ENCODE measurements at regions not wholly inside any gene's neighbourhood (a gene's known extent, or its start where the extent isn't known, plus 50 kb on each side); places are given as distances from the start of the nearest gene placed in this dataset.

- H3K4me3 ChIP-seq (ENCODE audit: control insufficient read depth, low read depth, low read length), result no peak overlapping the region
- DNase-seq (ENCODE audit: low read depth), result no peak
- TF ChIP-seq CTCF (conservative IDR thresholded peaks at IDR 0.05; ENCODE audit: control insufficient read depth, insufficient read depth, low read depth, low read length), result no peak
Observed at GRCh38 chr1:234897754-234898454, 230.7 kb downstream of the TOMM20 start.

DNA sequence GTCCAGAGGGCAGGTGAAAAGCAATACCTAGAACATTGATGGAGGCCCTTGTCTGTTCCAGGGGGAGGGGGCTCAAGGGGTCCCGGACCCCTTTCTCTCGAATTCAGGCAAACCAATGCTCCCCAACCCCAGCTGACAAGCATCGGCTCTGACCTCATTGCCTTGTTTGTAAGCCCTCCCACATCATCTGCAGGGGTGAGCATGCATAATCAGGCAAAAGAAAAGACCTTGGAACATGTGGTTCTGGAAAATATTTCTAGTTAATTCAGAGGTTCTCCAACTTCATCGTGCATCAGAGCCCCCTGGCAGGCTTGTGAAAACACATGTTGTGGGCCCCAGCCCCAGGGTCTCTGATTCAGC is 231.3 kb downstream of the TOMM20 start:
- H3K4me3 ChIP-seq (ENCODE audit: control insufficient read depth, low read depth, low read length), result no peak overlapping the region
- TF ChIP-seq CTCF (conservative IDR thresholded peaks at IDR 0.05; ENCODE audit: control insufficient read depth, insufficient read depth, low read depth, low read length), result no peak
- no peak for DNase-seq (ENCODE audit: low read depth)

DNA sequence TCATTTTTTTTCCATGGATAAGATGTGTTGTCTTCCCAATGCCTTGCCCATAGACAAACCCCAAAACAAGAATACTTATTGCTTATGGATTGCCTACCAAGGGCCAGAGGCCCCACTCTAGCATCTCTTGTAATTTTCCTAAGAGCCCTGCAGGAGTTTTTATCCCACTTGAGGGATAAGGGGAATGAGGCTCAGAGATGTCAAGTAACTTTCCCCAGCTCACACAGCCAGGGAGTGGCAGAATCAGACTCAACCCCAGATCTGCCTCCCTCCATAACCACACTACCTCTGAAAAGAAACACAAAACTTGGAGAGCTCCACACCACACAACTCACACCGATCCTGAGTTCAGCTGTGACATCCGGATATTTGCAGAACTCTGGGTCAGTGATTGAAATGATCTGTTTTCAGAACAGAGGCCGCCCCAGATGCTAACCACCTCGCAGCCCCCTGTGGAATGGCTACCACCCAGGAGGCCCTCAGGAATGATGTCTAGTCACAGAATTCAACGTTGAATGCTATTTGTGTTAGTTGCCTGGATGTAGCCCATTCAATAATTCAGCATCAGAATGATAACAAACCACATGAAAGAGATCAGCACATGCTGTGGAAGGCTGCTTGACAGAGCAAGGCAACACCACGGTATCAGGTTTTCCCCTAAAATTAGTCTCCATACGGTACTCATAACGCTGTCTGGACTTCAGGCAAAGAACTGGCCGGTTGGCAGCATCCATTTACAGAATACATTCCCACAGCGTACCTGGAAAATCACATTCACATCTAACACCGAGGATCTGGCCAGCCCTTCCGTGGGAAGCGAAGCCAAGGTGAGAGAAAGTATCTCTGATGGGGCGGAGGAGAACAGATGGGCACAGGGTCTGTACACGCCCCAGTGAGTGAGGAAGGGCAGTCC is 231.9 kb downstream of the TOMM20 start:
- no peak for TF ChIP-seq CTCF (conservative IDR thresholded peaks at IDR 0.05; ENCODE audit: control insufficient read depth, insufficient read depth, low read depth, low read length)
- no peak overlapping the region for H3K4me3 ChIP-seq (ENCODE audit: control insufficient read depth, low read depth, low read length)
- no peak for DNase-seq (ENCODE audit: low read depth)

DNA sequence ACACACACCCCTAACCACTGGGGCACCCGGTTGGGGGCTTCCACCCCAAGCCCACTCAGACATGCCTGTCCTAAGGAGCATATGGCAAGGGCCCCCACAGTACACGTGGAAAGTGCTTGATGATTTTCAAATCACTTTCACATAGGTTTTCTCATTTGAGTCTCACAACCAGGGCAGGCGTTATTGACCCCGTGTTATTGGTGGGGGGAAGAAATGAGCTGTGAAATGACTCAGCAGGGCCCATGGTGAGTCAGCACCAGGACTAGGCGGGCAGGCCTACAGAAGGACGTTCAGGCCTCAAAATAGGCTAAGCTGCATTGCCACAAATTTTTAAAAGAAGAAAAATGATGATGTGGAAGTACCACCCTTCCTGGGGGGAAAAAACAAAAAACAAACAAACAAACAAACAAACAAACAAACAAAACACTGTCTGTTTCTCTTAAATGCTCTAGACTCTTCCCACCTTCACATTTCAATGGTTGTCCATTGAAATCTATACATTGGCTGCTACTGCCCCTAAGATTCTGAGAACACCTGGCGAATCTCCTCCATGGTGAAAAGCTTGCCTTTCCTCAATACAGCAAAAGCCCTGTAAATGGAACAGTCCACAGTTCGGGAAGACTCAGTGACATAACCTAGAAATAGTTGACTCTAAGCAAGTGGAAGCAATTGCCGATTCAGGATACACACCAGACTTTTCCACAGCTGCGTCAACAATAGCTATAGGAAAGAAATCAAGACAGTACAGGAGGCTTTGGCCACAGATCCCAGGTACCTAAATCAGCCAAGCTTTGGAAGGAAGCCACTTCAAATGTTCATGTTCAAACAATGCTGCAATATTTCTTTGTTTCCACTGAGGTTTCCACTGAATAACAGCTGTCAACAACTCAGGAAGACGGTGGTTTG is 234.7 kb downstream of the TOMM20 start:
- DNase-seq (ENCODE audit: low read depth), result peak; percentile 87
- TF ChIP-seq CTCF (conservative IDR thresholded peaks at IDR 0.05; ENCODE audit: control insufficient read depth, insufficient read depth, low read depth, low read length), result no peak
- H3K4me3 ChIP-seq (ENCODE audit: control insufficient read depth, low read depth, low read length), result no peak overlapping the region

GRCh38 chr1:234893359-234893724 is 235.3 kb downstream of the TOMM20 start:
- DNase-seq (ENCODE audit: low read depth), result no peak
- no peak for TF ChIP-seq CTCF (conservative IDR thresholded peaks at IDR 0.05; ENCODE audit: control insufficient read depth, insufficient read depth, low read depth, low read length)
- no peak overlapping the region for H3K4me3 ChIP-seq (ENCODE audit: control insufficient read depth, low read depth, low read length)

DNA sequence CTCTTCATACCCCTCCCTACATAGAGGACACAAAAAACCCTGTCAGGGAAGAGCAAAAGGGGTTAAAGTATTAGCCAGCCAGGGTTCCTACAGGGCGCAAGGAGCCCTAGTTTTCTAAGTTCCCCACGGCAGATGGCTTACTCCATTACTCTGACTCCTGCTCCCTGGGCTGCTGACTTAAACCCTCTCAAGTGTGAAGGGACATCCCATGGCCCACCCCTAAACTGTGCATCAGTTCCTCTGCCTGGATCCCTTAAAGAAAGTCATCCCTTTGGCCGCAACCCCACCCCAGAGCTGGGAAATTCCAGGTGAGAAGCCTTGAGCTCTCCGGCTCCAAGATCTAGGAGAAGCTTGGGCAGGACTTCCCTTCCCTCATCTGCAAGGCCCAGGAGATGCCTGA is 236.0 kb downstream of the TOMM20 start:
- TF ChIP-seq CTCF (conservative IDR thresholded peaks at IDR 0.05; ENCODE audit: control insufficient read depth, insufficient read depth, low read depth, low read length), result no peak
- no peak for DNase-seq (ENCODE audit: low read depth)
- H3K4me3 ChIP-seq (ENCODE audit: control insufficient read depth, low read depth, low read length), result no peak overlapping the region

All from fibroblast of mammary gland (primary cell).